Smooth muscle cell of the brain vasculature (primary cell): ENCODE measurements at regions not wholly inside any gene's neighbourhood (a gene's known extent, or its start where the extent isn't known, plus 50 kb on each side); places are given as distances from the start of the nearest gene placed in this dataset.
A peak's percentile ranks its signal among the peaks of the same experiment; 100 is the strongest.

Experiments
- DNase-seq: peaks from one replicate; pipeline ENCODE4 v3.0.0-alpha.2; 2012; ENCODE audit warnings: low read depth, low spot score

- no peak for DNase-seq
These were observed 310.8 kb downstream of the QKI start for GRCh38 chr6:163725008-163725941.

- DNase-seq: no peak
These were observed 309.7 kb downstream of the QKI start for GRCh38 chr6:163724196-163724595.

- no peak for DNase-seq
These were observed 309.2 kb downstream of the QKI start for GRCh38 chr6:163723759-163724158.

- no peak for DNase-seq
These were observed 307.6 kb downstream of the QKI start for GRCh38 chr6:163721922-163722692.

- no peak for DNase-seq
These were observed 306.9 kb downstream of the QKI start for GRCh38 chr6:163721435-163721834.

- DNase-seq: no peak
These were observed 306.1 kb downstream of the QKI start for GRCh38 chr6:163720460-163721235.

GRCh38 chr6:163720005-163720404, 305.5 kb downstream of the QKI start:
- DNase-seq: peak; percentile 28

GRCh38 chr6:163719028-163719742, 304.7 kb downstream of the QKI start:
- DNase-seq: no peak

- DNase-seq: no peak
These were observed 304.0 kb downstream of the QKI start for GRCh38 chr6:163718537-163718936.

GRCh38 chr6:163717106-163717764, 302.7 kb downstream of the QKI start:
- no peak for DNase-seq

- DNase-seq: no peak
These were observed 302.2 kb downstream of the QKI start for GRCh38 chr6:163716690-163717089.

GRCh38 chr6:163715846-163716245, 301.3 kb downstream of the QKI start:
- DNase-seq: no peak

- DNase-seq: no peak
These were observed 299.7 kb downstream of the QKI start for GRCh38 chr6:163714179-163714578.

- no peak for DNase-seq
These were observed 298.5 kb downstream of the QKI start for GRCh38 chr6:163712981-163713380.

GRCh38 chr6:163712566-163712961, 298.0 kb downstream of the QKI start:
- no peak for DNase-seq

GRCh38 chr6:163711615-163712565, 297.4 kb downstream of the QKI start:
- DNase-seq: no peak

- DNase-seq: no peak
These were observed 296.3 kb downstream of the QKI start for GRCh38 chr6:163710532-163711470.

- no peak for DNase-seq
These were observed 295.2 kb downstream of the QKI start for GRCh38 chr6:163709693-163710092.
